Liver (tissue), 8 donors: ENCODE measurements at regions not wholly inside any gene's neighbourhood (a gene's known extent, or its start where the extent isn't known, plus 50 kb on each side); places are given as distances from the start of the nearest gene placed in this dataset.

ENCODE experiments used
- DNase-seq: peaks from one replicate; pipeline ENCODE4 v3.0.0-alpha.2; 2017; ENCODE audit warnings: low spot score
- H3K27ac ChIP-seq, 2 donors: one replicate each; pipeline ENCODE4 v1.7.0; 2013; ENCODE audit warnings: inconsistent platforms in 2 of 2, low read length in 2 of 2, control low read depth in 1 of 2, low read depth in 1 of 2, mild to moderate bottlenecking in 1 of 2
- H3K27me3 ChIP-seq, 4 donors: one replicate each; pipeline versions ENCODE4 v1.6.1 to v1.7.0; 2013; ENCODE audit warnings: low read length in 3 of 4, inconsistent platforms in 1 of 4, mild to moderate bottlenecking in 1 of 4, moderate library complexity in 1 of 4; ENCODE audit not compliant: control insufficient read depth in 4 of 4, insufficient read depth in 4 of 4
- H3K36me3 ChIP-seq, 4 donors: one replicate each; pipeline versions ENCODE4 v1.6.1 to v1.7.0; 2013; ENCODE audit warnings: low read length in 3 of 4, mild to moderate bottlenecking in 3 of 4, low read depth in 1 of 4, moderate library complexity in 1 of 4; ENCODE audit not compliant: control insufficient read depth in 4 of 4, insufficient read depth in 3 of 4
- H3K4me1 ChIP-seq, 4 donors: one replicate each; pipeline versions ENCODE4 v1.6.1 to v1.7.0; 2013; ENCODE audit warnings: low read length in 3 of 4, mild to moderate bottlenecking in 3 of 4, moderate library complexity in 1 of 4; ENCODE audit not compliant: control insufficient read depth in 4 of 4, insufficient read depth in 4 of 4
- H3K4me3 ChIP-seq, 3 donors: one replicate each; pipeline versions ENCODE4 v1.6.1 to v1.7.0; 2013; ENCODE audit warnings: low read length in 3 of 3, control low read depth in 1 of 3, low read depth in 1 of 3, mild to moderate bottlenecking in 1 of 3
- H3K9ac ChIP-seq, 2 donors: one replicate each; pipeline ENCODE4 v1.7.0; 2013; ENCODE audit warnings: low read length in 2 of 2, mild to moderate bottlenecking in 2 of 2, moderate library complexity in 2 of 2, control low read depth in 1 of 2, low read depth in 1 of 2
- H3K9me3 ChIP-seq, 4 donors: one replicate each; pipeline versions ENCODE4 v1.6.1 to v1.7.0; 2013; ENCODE audit warnings: low read length in 3 of 4; ENCODE audit not compliant: control insufficient read depth in 4 of 4
- EGR1 ChIP-seq, 2 donors: IDR thresholded peaks; 2 replicates each; pipeline ENCODE4 v1.6.1; 2016 to 2018; ENCODE audit warnings: antibody characterized with exemption in 2 of 2, low read depth in 2 of 2
- FOXA1 ChIP-seq: IDR thresholded peaks from 2 replicates; pipeline ENCODE4 v1.6.1; 2016; ENCODE audit warnings: antibody characterized with exemption
- FOXA2 ChIP-seq: IDR thresholded peaks from 2 replicates; pipeline ENCODE4 v1.6.1; 2016; ENCODE audit warnings: antibody characterized with exemption
- GABPA ChIP-seq, 2 donors: IDR thresholded peaks in 1 of 2; conservative IDR thresholded peaks in 1 of 2; 2 replicates each; pipeline ENCODE4 v1.6.1; 2016; ENCODE audit warnings: antibody characterized with exemption in 2 of 2, mild to moderate bottlenecking in 1 of 2, moderate library complexity in 1 of 2
- HNF4A ChIP-seq, 2 donors: conservative IDR thresholded peaks; 2 replicates each; pipeline ENCODE4 v1.6.1; 2016; ENCODE audit warnings: antibody characterized with exemption in 2 of 2, mild to moderate bottlenecking in 2 of 2
- HNF4G ChIP-seq: IDR thresholded peaks from 2 replicates; pipeline ENCODE4 v1.6.1; 2016; ENCODE audit warnings: antibody characterized with exemption
- JUND ChIP-seq, 2 donors: IDR thresholded peaks; 2 replicates each; pipeline ENCODE4 v1.6.1; 2016; ENCODE audit warnings: antibody characterized with exemption in 2 of 2
- NR2F2 ChIP-seq: IDR thresholded peaks from 2 replicates; pipeline ENCODE4 v1.6.1; 2016; ENCODE audit warnings: antibody characterized with exemption
- RAD21 ChIP-seq, 2 donors: IDR thresholded peaks; 2 replicates each; pipeline ENCODE4 v1.6.1; 2016; ENCODE audit warnings: antibody characterized with exemption in 2 of 2, mild to moderate bottlenecking in 2 of 2
- RXRA ChIP-seq, 2 donors: IDR thresholded peaks; 2 replicates each; pipeline ENCODE4 v1.6.1; 2017 to 2018; ENCODE audit warnings: antibody characterized with exemption in 2 of 2, mild to moderate bottlenecking in 1 of 2
- SP1 ChIP-seq: IDR thresholded peaks from 2 replicates; pipeline ENCODE4 v1.6.1; 2018; ENCODE audit warnings: antibody characterized with exemption, mild to moderate bottlenecking
- TAF1 ChIP-seq: conservative IDR thresholded peaks from 2 replicates; pipeline ENCODE4 v1.6.1; 2016; ENCODE audit warnings: antibody characterized with exemption, mild to moderate bottlenecking
- YY1 ChIP-seq: IDR thresholded peaks from 2 replicates; pipeline ENCODE4 v1.6.1; 2016; ENCODE audit warnings: antibody characterized with exemption, mild to moderate bottlenecking
- WGBS: extraction: QIAGEN DNeasy Blood & Tissue Kit; methylation state at CpG from one replicate; pipeline ENCODE4 v1.1.7; 2013; 5-methylcytosine and 5-hydroxymethylcytosine counted together
- TF ChIP-seq, protein P1 (sequence below): IDR thresholded peaks from 2 replicates; pipeline ENCODE4 v1.6.1; 2016; ENCODE audit warnings: antibody characterized with exemption
- TF ChIP-seq, protein P2 (sequence below): IDR thresholded peaks from 2 replicates; pipeline ENCODE4 v1.6.1; 2016; ENCODE audit warnings: antibody characterized with exemption, mild to moderate bottlenecking
- TF ChIP-seq, protein P3 (sequence below): IDR thresholded peaks from 2 replicates; pipeline ENCODE4 v1.6.1; 2016; ENCODE audit warnings: antibody characterized with exemption
- TF ChIP-seq, protein P4 (sequence below): IDR thresholded peaks from 2 replicates; pipeline ENCODE4 v1.6.1; 2016; ENCODE audit warnings: antibody characterized with exemption
- TF ChIP-seq, protein P5 (sequence below): fragments of 150-350 bp; IDR thresholded peaks from 2 replicates; pipeline ENCODE4 v1.5.1; 2017; ENCODE audit warnings: improper control_type of control experiment, low read depth, low read length; ENCODE audit not compliant: missing input control
- donor health status: healthy.
- donor health status: healthy.
- donor health status: healthy.
- donor health status: healthy.
- donor health status: healthy.

DNA sequence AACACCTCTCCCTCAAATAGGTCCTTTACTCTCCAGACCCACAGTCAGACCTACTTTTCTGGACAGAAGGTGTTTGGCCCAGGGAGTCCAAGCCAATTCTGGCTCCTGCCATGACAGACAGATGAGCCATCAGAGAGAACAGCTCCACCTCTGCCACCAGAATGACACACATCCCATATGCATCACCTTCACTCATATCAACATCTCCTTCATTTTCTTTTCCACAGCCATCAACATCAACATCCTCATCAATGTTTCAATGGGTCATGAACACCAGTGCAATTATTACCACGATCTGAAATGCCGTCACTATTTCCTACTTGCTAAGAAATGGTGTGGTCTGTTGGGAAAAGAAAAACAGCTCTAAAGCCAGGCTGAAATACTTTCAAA, 67.9 kb downstream of the CCDC71L start (continued):
- TF ChIP-seq FOXA2 (no peak), EGR1 (IDR thresholded peaks at IDR 0.05; ENCODE audit: low read depth in 2 of 2) (no peak), SP1 (no peak), NR2F2 (no peak), TAF1 (no peak)

DNA sequence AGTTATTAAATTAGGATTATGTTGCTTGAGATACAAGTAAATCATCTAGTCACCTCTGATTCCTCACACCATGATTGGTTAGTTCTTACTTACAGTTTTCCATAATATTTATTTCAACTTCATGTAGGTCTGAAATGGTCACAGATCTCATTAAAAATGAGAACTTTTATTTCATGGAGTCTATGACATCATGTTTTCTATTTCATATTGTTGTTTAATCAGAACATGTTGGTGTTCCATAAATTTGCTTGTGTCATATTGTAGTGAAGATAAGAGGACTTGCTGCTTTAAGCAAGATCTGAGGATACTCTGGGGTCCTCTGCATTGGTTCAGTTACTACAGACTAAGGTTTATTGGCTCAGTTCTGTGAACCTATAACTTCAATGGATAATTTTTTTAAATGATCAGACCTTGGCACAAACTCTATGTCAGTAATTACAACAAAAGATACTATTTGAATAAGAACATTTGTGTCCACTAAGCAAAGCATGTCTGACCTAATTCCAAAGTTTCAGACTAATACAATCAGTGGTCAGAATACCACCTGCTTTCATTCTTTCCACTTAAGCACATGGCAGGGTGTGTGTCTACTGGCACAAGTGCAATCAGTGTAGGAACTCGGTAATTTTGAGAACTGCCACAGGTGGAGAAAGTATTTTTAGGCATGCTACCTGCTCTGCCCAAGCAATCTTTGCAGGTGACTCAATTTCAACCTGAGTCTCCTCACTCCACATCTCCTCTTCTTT, 68.5 kb downstream of the CCDC71L start:
- 50% methylated on average over 1 of the region's 1 CpG for WGBS
- Histone ChIP-seq H3K4me3 (no peak overlapping the region), H3K27me3 (no peaks in the 10 kb centered on the region), H3K9me3 (no peaks in the 10 kb centered on the region), H3K4me1 (peaks cover 0 to 7% (median 3%) of the 10 kb centered on the region in 4 donors), H3K9ac (no peak overlapping the region), H3K27ac (no peak overlapping the region), H3K36me3 (no peaks in the 10 kb centered on the region)
- TF ChIP-seq FOXA1 (no peak), NR2F2 (no peak), HNF4G (no peak), EGR1 (IDR thresholded peaks at IDR 0.05; ENCODE audit: low read depth in 2 of 2) (no peak), GABPA (IDR thresholded peaks at IDR 0.05 in 1 of 2, conservative IDR thresholded peaks at IDR 0.05 in 1 of 2) (no peak), YY1 (no peak), SP1 (peak; percentile 21), JUND (IDR thresholded peaks at IDR 0.05) (no peak), RXRA (IDR thresholded peaks at IDR 0.05) (no peak), RAD21 (IDR thresholded peaks at IDR 0.05) (peak in 1 of 2 donors; percentile 16), FOXA2 (no peak), TAF1 (no peak), HNF4A (conservative IDR thresholded peaks at IDR 0.05) (peak; percentile 46 to 56)
- TF ChIP-seq, protein P1, sequence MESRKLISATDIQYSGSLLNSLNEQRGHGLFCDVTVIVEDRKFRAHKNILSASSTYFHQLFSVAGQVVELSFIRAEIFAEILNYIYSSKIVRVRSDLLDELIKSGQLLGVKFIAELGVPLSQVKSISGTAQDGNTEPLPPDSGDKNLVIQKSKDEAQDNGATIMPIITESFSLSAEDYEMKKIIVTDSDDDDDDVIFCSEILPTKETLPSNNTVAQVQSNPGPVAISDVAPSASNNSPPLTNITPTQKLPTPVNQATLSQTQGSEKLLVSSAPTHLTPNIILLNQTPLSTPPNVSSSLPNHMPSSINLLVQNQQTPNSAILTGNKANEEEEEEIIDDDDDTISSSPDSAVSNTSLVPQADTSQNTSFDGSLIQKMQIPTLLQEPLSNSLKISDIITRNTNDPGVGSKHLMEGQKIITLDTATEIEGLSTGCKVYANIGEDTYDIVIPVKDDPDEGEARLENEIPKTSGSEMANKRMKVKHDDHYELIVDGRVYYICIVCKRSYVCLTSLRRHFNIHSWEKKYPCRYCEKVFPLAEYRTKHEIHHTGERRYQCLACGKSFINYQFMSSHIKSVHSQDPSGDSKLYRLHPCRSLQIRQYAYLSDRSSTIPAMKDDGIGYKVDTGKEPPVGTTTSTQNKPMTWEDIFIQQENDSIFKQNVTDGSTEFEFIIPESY: no peak
- TF ChIP-seq, protein P2, sequence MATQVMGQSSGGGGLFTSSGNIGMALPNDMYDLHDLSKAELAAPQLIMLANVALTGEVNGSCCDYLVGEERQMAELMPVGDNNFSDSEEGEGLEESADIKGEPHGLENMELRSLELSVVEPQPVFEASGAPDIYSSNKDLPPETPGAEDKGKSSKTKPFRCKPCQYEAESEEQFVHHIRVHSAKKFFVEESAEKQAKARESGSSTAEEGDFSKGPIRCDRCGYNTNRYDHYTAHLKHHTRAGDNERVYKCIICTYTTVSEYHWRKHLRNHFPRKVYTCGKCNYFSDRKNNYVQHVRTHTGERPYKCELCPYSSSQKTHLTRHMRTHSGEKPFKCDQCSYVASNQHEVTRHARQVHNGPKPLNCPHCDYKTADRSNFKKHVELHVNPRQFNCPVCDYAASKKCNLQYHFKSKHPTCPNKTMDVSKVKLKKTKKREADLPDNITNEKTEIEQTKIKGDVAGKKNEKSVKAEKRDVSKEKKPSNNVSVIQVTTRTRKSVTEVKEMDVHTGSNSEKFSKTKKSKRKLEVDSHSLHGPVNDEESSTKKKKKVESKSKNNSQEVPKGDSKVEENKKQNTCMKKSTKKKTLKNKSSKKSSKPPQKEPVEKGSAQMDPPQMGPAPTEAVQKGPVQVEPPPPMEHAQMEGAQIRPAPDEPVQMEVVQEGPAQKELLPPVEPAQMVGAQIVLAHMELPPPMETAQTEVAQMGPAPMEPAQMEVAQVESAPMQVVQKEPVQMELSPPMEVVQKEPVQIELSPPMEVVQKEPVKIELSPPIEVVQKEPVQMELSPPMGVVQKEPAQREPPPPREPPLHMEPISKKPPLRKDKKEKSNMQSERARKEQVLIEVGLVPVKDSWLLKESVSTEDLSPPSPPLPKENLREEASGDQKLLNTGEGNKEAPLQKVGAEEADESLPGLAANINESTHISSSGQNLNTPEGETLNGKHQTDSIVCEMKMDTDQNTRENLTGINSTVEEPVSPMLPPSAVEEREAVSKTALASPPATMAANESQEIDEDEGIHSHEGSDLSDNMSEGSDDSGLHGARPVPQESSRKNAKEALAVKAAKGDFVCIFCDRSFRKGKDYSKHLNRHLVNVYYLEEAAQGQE: no peak
- TF ChIP-seq, protein P3, sequence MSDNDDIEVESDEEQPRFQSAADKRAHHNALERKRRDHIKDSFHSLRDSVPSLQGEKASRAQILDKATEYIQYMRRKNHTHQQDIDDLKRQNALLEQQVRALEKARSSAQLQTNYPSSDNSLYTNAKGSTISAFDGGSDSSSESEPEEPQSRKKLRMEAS: peak; percentile 52
- TF ChIP-seq, protein P4, sequence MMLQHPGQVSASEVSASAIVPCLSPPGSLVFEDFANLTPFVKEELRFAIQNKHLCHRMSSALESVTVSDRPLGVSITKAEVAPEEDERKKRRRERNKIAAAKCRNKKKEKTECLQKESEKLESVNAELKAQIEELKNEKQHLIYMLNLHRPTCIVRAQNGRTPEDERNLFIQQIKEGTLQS: no peak
- TF ChIP-seq, protein P5, sequence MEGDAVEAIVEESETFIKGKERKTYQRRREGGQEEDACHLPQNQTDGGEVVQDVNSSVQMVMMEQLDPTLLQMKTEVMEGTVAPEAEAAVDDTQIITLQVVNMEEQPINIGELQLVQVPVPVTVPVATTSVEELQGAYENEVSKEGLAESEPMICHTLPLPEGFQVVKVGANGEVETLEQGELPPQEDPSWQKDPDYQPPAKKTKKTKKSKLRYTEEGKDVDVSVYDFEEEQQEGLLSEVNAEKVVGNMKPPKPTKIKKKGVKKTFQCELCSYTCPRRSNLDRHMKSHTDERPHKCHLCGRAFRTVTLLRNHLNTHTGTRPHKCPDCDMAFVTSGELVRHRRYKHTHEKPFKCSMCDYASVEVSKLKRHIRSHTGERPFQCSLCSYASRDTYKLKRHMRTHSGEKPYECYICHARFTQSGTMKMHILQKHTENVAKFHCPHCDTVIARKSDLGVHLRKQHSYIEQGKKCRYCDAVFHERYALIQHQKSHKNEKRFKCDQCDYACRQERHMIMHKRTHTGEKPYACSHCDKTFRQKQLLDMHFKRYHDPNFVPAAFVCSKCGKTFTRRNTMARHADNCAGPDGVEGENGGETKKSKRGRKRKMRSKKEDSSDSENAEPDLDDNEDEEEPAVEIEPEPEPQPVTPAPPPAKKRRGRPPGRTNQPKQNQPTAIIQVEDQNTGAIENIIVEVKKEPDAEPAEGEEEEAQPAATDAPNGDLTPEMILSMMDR: no peak
- DNase-seq: no peak
